Neural crest cell (in vitro differentiated cells): ENCODE measurements at regions not wholly inside any gene's neighbourhood (a gene's known extent, or its start where the extent isn't known, plus 50 kb on each side); places are given as distances from the start of the nearest gene placed in this dataset.

ENCODE experiments used
- DNase-seq: peaks from one replicate; pipeline ENCODE4 v3.0.0; 2021; ENCODE audit warnings: low read depth, mixed read lengths, low spot score
- H3K27ac Mint-ChIP-seq: one replicate; pipeline ENCODE4 v1.8.0; 2021; ENCODE audit warnings: mild to moderate bottlenecking, mixed read lengths; ENCODE audit not compliant: unreplicated experiment
- H3K27me3 Mint-ChIP-seq: 2 replicates; pipeline ENCODE4 v1.8.0; 2021; ENCODE audit warnings: low read depth, mild to moderate bottlenecking, mixed read lengths
- H3K36me3 Mint-ChIP-seq: 2 replicates; pipeline ENCODE4 v1.8.0; 2021; ENCODE audit warnings: low read depth, mild to moderate bottlenecking, mixed read lengths
- H3K4me1 Mint-ChIP-seq: 2 replicates; pipeline ENCODE4 v1.8.0; 2021; ENCODE audit warnings: mixed read lengths
- H3K4me3 Mint-ChIP-seq: one replicate; pipeline ENCODE4 v1.8.0; 2021; ENCODE audit warnings: mild to moderate bottlenecking, mixed read lengths
- H3K9me3 Mint-ChIP-seq: 2 replicates; pipeline ENCODE4 v1.8.0; 2021; ENCODE audit warnings: mixed read lengths
- CTCF ChIP-seq: fragments of 200-600 bp; sonication (generic); conservative IDR thresholded peaks from 2 replicates; pipeline ENCODE4 v1.5.0; 2021; ENCODE audit warnings: antibody characterized with exemption, mild to moderate bottlenecking

- Mint-ChIP-seq H3K27me3 (no peaks in the 10 kb centered on the region), H3K27ac (no peak overlapping the region), H3K9me3 (no peaks in the 10 kb centered on the region), H3K4me3 (no peak overlapping the region), H3K4me1 (no peaks in the 10 kb centered on the region), H3K36me3 (no peaks in the 10 kb centered on the region)
- DNase-seq = no peak
- TF ChIP-seq CTCF = no peak
Observed at GRCh38 chr18:72063001-72063400, 481.1 kb downstream of the CBLN2 start.

GRCh38 chr18:72058851-72059250, 485.3 kb downstream of the CBLN2 start:
- Mint-ChIP-seq H3K27ac (no peak overlapping the region), H3K4me1 (no peaks in the 10 kb centered on the region), H3K36me3 (no peaks in the 10 kb centered on the region), H3K27me3 (no peaks in the 10 kb centered on the region), H3K4me3 (no peak overlapping the region), H3K9me3 (no peaks in the 10 kb centered on the region)
- no peak for DNase-seq
- TF ChIP-seq CTCF = no peak

- Mint-ChIP-seq H3K4me3 (no peak overlapping the region), H3K9me3 (no peaks in the 10 kb centered on the region), H3K27me3 (no peaks in the 10 kb centered on the region), H3K4me1 (no peaks in the 10 kb centered on the region), H3K27ac (no peak overlapping the region), H3K36me3 (no peaks in the 10 kb centered on the region)
- no peak for TF ChIP-seq CTCF
- no peak for DNase-seq
Observed at GRCh38 chr18:72056171-72056570, 488.0 kb downstream of the CBLN2 start.

- no peaks in the 10 kb centered on the region for H3K4me1 Mint-ChIP-seq
- H3K27ac Mint-ChIP-seq = no peak overlapping the region
- DNase-seq = no peak
- no peaks in the 10 kb centered on the region for H3K36me3 Mint-ChIP-seq
- H3K4me3 Mint-ChIP-seq = no peak overlapping the region
- H3K27me3 Mint-ChIP-seq = no peaks in the 10 kb centered on the region
- no peaks in the 10 kb centered on the region for H3K9me3 Mint-ChIP-seq
- no peak for TF ChIP-seq CTCF
Observed at GRCh38 chr18:72041313-72042032, 502.7 kb downstream of the CBLN2 start.

- Mint-ChIP-seq H3K4me1 (no peaks in the 10 kb centered on the region), H3K27ac (no peak overlapping the region), H3K4me3 (no peak overlapping the region), H3K36me3 (no peaks in the 10 kb centered on the region), H3K27me3 (no peaks in the 10 kb centered on the region), H3K9me3 (no peaks in the 10 kb centered on the region)
- TF ChIP-seq CTCF = no peak
- no peak for DNase-seq
Observed at GRCh38 chr18:72013427-72013850, 530.7 kb downstream of the CBLN2 start.
